ENCODE measurements at regions not wholly inside any gene's neighbourhood (a gene's known extent, or its start where the extent isn't known, plus 50 kb on each side); places are given as distances from the start of the nearest gene placed in this dataset.

DNA sequence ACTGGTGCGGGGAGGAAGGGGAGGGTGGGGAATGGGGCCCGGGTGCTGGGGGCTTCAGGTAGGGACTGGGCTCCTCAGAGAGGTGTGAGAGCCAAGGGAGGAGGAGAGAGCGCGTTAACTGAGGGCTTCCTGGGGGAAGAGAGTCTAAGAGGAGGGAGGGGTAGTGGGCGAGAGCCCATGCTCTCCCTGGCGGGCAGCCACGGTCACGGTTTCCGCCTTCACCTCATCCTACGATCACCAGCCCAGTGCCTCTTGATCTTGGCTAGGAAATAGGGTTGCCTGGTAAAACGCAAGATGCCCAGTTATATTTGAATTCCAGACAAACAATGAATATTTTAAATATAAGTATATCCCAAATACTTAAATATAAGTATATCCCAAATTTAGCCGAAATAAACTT, 60.8 kb upstream of the GRPEL1 start:
- H3K4me3 Mint-ChIP-seq, result no peak overlapping the region
- peaks cover 6% of the 10 kb centered on the region for H3K9me3 Mint-ChIP-seq
- no peaks in the 10 kb centered on the region for H3K27me3 Mint-ChIP-seq (ENCODE audit: low read depth)
- H3K4me1 Mint-ChIP-seq, result peaks cover 11% of the 10 kb centered on the region
- DNase-seq (ENCODE audit: low spot score in 2 of 2, unreplicated experiment in 2 of 2), result no peak
- no peak for TF ChIP-seq CTCF (IDR thresholded peaks at IDR 0.05; ENCODE audit: unreplicated experiment)
- no peaks in the 10 kb centered on the region for H3K36me3 Mint-ChIP-seq
- no peak overlapping the region for H3K27ac Mint-ChIP-seq

GRCh38 chr4:7128234-7128633, 60.4 kb upstream of the GRPEL1 start:
- peaks cover 6% of the 10 kb centered on the region for H3K9me3 Mint-ChIP-seq
- no peak overlapping the region for H3K27ac Mint-ChIP-seq

DNA sequence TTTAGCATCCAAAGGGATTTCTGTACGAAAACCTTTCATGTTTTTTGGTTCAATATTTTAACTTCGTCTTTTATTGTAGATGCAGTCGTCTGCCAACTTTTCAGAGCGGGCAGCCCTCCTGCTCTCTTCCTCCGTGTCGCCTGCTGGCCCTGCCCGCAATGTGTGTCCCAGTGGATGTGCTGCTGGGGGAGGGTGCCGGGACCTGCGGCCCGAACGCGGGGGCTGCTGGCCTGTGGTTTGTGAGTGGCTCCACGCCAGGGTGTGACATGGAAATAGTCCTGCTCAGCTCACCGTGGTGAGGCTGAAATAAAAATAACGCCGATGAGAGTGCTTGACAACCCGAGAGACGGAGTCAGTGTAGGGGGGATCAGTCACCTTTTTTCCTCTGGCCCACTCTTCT, 59.7 kb upstream of the GRPEL1 start:
- no peaks in the 10 kb centered on the region for H3K27me3 Mint-ChIP-seq (ENCODE audit: low read depth)
- no peak overlapping the region for H3K4me3 Mint-ChIP-seq
- no peak for DNase-seq (ENCODE audit: low spot score in 2 of 2, unreplicated experiment in 2 of 2)
- peaks cover 11% of the 10 kb centered on the region for H3K4me1 Mint-ChIP-seq
- H3K9me3 Mint-ChIP-seq, result no peaks in the 10 kb centered on the region
- no peak for TF ChIP-seq CTCF (IDR thresholded peaks at IDR 0.05; ENCODE audit: unreplicated experiment)
- no peaks in the 10 kb centered on the region for H3K36me3 Mint-ChIP-seq
- H3K27ac Mint-ChIP-seq, result no peak overlapping the region

More at GRCh38 chr4:7128234-7128633, 60.4 kb upstream of the GRPEL1 start:
- no peaks in the 10 kb centered on the region for H3K27me3 Mint-ChIP-seq (ENCODE audit: low read depth)
- DNase-seq (ENCODE audit: low spot score in 2 of 2, unreplicated experiment in 2 of 2), result no peak
- TF ChIP-seq CTCF (IDR thresholded peaks at IDR 0.05; ENCODE audit: unreplicated experiment), result no peak
- H3K4me1 Mint-ChIP-seq, result peaks cover 11% of the 10 kb centered on the region
- H3K36me3 Mint-ChIP-seq, result no peaks in the 10 kb centered on the region
- H3K4me3 Mint-ChIP-seq, result no peak overlapping the region

GRCh38 chr4:7126981-7127380, 59.1 kb upstream of the GRPEL1 start:
- Mint-ChIP-seq H3K4me3 (no peak overlapping the region), H3K4me1 (peaks cover 11% of the 10 kb centered on the region), H3K27ac (no peak overlapping the region), H3K9me3 (no peaks in the 10 kb centered on the region), H3K27me3 (ENCODE audit: low read depth) (no peaks in the 10 kb centered on the region), H3K36me3 (no peaks in the 10 kb centered on the region)
- no peak for DNase-seq (ENCODE audit: low spot score in 2 of 2, unreplicated experiment in 2 of 2)
- no peak for TF ChIP-seq CTCF (IDR thresholded peaks at IDR 0.05; ENCODE audit: unreplicated experiment)

GRCh38 chr4:7124689-7125442, 57.0 kb upstream of the GRPEL1 start:
- peaks cover 8% of the 10 kb centered on the region for H3K4me1 Mint-ChIP-seq
- no peak overlapping the region for H3K4me3 Mint-ChIP-seq
- peak overlapping the region; percentile 72 for H3K27ac Mint-ChIP-seq
- TF ChIP-seq CTCF (IDR thresholded peaks at IDR 0.05; ENCODE audit: unreplicated experiment), result no peak
- DNase-seq (ENCODE audit: low spot score in 2 of 2, unreplicated experiment in 2 of 2), result no peak
- H3K9me3 Mint-ChIP-seq, result no peaks in the 10 kb centered on the region
- H3K36me3 Mint-ChIP-seq, result no peaks in the 10 kb centered on the region
- H3K27me3 Mint-ChIP-seq (ENCODE audit: low read depth), result peaks cover 3% of the 10 kb centered on the region
